GM12891 (cell line): ENCODE measurements at regions not wholly inside any gene's neighbourhood (a gene's known extent, or its start where the extent isn't known, plus 50 kb on each side); places are given as distances from the start of the nearest gene placed in this dataset.

Source experiments
- POLR2A ChIP-seq: IDR thresholded peaks from 2 replicates; pipeline ENCODE4 v1.6.1; 2011; ENCODE audit warnings: low read depth, low read length, control low read depth
- POLR2AphosphoS5 ChIP-seq: IDR thresholded peaks from 2 replicates; pipeline ENCODE4 v1.6.1; 2011; ENCODE audit warnings: low read depth, low read length, control low read depth
- SPI1 ChIP-seq: IDR thresholded peaks from 2 replicates; pipeline ENCODE4 v1.6.1; 2011; ENCODE audit warnings: low read depth, low read length, control low read depth
- TAF1 ChIP-seq: IDR thresholded peaks from 2 replicates; pipeline ENCODE4 v1.6.1; 2011; ENCODE audit warnings: low read depth, low read length, control low read depth

DNA sequence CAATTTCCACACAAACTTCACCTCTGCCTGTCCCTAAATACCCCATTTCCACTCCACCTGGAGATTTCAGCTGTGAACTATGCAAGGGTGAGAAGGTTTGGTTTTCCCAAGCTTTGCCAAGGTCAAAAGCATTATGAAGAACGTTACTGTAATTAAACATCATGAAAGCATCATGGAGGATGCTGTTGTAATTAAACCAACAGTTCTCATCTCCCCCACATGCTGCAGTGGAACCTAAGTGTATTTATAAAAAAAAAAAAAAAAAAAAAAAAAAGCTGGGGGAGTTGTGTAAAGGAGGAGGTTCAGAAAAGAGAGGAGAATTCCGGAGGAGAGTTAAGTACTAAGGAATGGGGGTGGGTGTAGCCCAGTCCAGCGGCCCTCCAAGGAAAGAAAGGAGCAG, 474.9 kb upstream of the JARID2 start:
- TF ChIP-seq POLR2AphosphoS5: no peak
- TF ChIP-seq TAF1: no peak
- no peak for TF ChIP-seq SPI1
- no peak for TF ChIP-seq POLR2A
